ENCODE measurements at regions not wholly inside any gene's neighbourhood (a gene's known extent, or its start where the extent isn't known, plus 50 kb on each side); places are given as distances from the start of the nearest gene placed in this dataset.

DNA sequence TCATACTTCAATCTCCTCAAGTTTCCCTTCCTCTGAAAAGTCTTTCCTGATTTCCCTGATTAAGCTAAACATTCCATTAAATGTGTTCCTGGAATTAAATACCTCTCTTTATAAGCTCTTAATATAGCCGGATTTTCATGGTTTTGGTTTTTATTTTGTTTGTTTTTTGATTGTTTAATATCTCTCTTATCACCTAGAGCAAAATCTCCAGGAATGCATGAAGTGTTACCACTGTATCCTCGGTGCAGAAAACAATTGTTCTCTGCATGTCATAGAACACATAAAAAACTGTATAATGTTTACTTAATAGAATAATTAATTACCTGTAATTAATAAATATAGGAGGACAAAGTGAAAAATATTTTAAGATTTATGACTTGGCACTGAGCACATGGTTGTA, 86.2 kb downstream of the PCDH18 start:
- H3K4me1 ChIP-seq (ENCODE audit: low read length), result no peaks in the 10 kb centered on the region
- no peaks in the 10 kb centered on the region for H4K20me1 ChIP-seq (ENCODE audit: insufficient read depth, low read depth, low read length)
- no peaks in the 10 kb centered on the region for H3K27me3 ChIP-seq (ENCODE audit: low read length)
- no peak for DNase-seq
- H3K27ac ChIP-seq (ENCODE audit: low read length), result no peak overlapping the region
- no peak overlapping the region for H3K9ac ChIP-seq (ENCODE audit: low read length)
- no peak overlapping the region for H3K4me3 ChIP-seq (ENCODE audit: low read length)
- no peaks in the 10 kb centered on the region for H3K79me2 ChIP-seq (ENCODE audit: low read length)
- no peaks in the 10 kb centered on the region for H3K36me3 ChIP-seq (ENCODE audit: insufficient read depth, low read length)
- H3K9me3 ChIP-seq (ENCODE audit: low read length), result no peaks in the 10 kb centered on the region; the same call in 1 of the 2 replicates
- H3K4me2 ChIP-seq (ENCODE audit: low read depth, low read length, poor library complexity, severe bottlenecking), result no peak overlapping the region
- no peaks in the 10 kb centered on the region for H3K9me2 ChIP-seq (replicated peaks; ENCODE audit: insufficient read depth, low read length)
- no peak overlapping the region for H2AFZ ChIP-seq (ENCODE audit: low read length)

GRCh38 chr4:137443031-137443800, 89.1 kb downstream of the PCDH18 start:
- H3K4me1 ChIP-seq (ENCODE audit: low read length), result no peaks in the 10 kb centered on the region
- H3K27ac ChIP-seq (ENCODE audit: low read length), result no peak overlapping the region
- no peaks in the 10 kb centered on the region for H3K36me3 ChIP-seq (ENCODE audit: insufficient read depth, low read length)
- no peaks in the 10 kb centered on the region; the same call in none of the 2 replicates for H3K9me3 ChIP-seq (ENCODE audit: low read length)
- H3K27me3 ChIP-seq (ENCODE audit: low read length), result no peaks in the 10 kb centered on the region
- H3K79me2 ChIP-seq (ENCODE audit: low read length), result no peaks in the 10 kb centered on the region
- H3K4me2 ChIP-seq (ENCODE audit: low read depth, low read length, poor library complexity, severe bottlenecking), result no peak overlapping the region
- H3K9ac ChIP-seq (ENCODE audit: low read length), result no peak overlapping the region
- DNase-seq, result no peak
- H3K9me2 ChIP-seq (replicated peaks; ENCODE audit: insufficient read depth, low read length), result no peaks in the 10 kb centered on the region
- H2AFZ ChIP-seq (ENCODE audit: low read length), result no peak overlapping the region
- H3K4me3 ChIP-seq (ENCODE audit: low read length), result no peak overlapping the region
- H4K20me1 ChIP-seq (ENCODE audit: insufficient read depth, low read depth, low read length), result no peaks in the 10 kb centered on the region

DNA sequence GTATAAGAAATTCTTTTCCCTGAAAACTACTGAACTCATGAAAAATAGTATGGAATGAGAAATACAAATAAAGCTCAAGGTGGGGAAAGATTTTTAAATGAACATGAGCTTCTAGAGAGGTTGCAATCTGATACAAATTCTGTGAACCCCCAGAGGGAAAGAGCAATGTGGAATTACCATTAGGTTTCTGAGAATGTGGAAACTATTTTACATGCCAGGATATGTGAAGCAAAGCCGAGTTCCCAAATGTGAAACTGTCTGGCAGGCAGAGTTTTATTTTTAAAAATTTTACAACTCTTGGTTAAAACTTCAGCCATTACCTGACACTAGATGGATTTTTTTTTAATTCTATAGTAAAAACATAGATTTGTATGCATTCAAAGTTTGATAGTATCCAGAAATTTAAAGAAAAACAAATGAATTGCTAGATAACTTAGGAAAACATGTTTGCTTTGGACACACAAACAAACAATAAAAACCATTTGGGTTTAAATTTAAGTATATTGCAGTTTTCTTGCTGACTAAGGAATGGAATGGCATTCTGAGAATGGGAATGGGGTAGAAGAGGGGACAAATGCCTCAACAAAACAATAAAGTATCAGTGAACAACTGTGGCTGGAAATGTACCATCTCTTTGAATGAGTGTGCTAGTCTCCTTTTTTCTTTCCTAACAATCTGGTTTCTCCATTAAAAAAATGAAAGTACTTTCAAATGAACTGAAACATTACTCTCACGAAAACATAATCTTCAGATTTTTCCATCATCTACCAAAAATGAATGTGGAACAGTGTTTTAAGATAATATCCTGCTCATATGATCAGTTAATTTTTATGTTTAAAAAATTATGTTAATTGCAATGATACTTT, 99.6 kb downstream of the PCDH18 start:
- H2AFZ ChIP-seq (ENCODE audit: low read length), result no peak overlapping the region
- H4K20me1 ChIP-seq (ENCODE audit: insufficient read depth, low read depth, low read length), result no peaks in the 10 kb centered on the region
- H3K9me2 ChIP-seq (replicated peaks; ENCODE audit: insufficient read depth, low read length), result 0 out of 2 replicates have a peak, but pooled peaks cover 3% of the 10 kb centered on the region
- H3K4me3 ChIP-seq (ENCODE audit: low read length), result no peak overlapping the region
- H3K9ac ChIP-seq (ENCODE audit: low read length), result no peak overlapping the region
- no peaks in the 10 kb centered on the region for H3K27me3 ChIP-seq (ENCODE audit: low read length)
- H3K9me3 ChIP-seq (ENCODE audit: low read length), result peaks cover 5% of the 10 kb centered on the region; the same call in 1 of the 2 replicates
- no peak overlapping the region for H3K27ac ChIP-seq (ENCODE audit: low read length)
- H3K4me1 ChIP-seq (ENCODE audit: low read length), result no peaks in the 10 kb centered on the region
- no peaks in the 10 kb centered on the region for H3K79me2 ChIP-seq (ENCODE audit: low read length)
- H3K4me2 ChIP-seq (ENCODE audit: low read depth, low read length, poor library complexity, severe bottlenecking), result no peak overlapping the region
- no peak for DNase-seq
- H3K36me3 ChIP-seq (ENCODE audit: insufficient read depth, low read length), result no peaks in the 10 kb centered on the region

- H3K79me2 ChIP-seq (ENCODE audit: low read length), result no peaks in the 10 kb centered on the region
- H3K4me1 ChIP-seq (ENCODE audit: low read length), result no peaks in the 10 kb centered on the region
- H3K9me2 ChIP-seq (replicated peaks; ENCODE audit: insufficient read depth, low read length), result 0 out of 2 replicates have a peak, but pooled peaks cover 6% of the 10 kb centered on the region
- no peak overlapping the region for H3K9ac ChIP-seq (ENCODE audit: low read length)
- no peaks in the 10 kb centered on the region for H3K9me3 ChIP-seq (ENCODE audit: low read length)
- H2AFZ ChIP-seq (ENCODE audit: low read length), result no peak overlapping the region
- H3K4me2 ChIP-seq (ENCODE audit: low read depth, low read length, poor library complexity, severe bottlenecking), result no peak overlapping the region
- H3K4me3 ChIP-seq (ENCODE audit: low read length), result no peak overlapping the region
- H4K20me1 ChIP-seq (ENCODE audit: insufficient read depth, low read depth, low read length), result no peaks in the 10 kb centered on the region
- H3K27ac ChIP-seq (ENCODE audit: low read length), result no peak overlapping the region
- no peak for DNase-seq
- H3K36me3 ChIP-seq (ENCODE audit: insufficient read depth, low read length), result no peaks in the 10 kb centered on the region
- no peaks in the 10 kb centered on the region for H3K27me3 ChIP-seq (ENCODE audit: low read length)
Observed at GRCh38 chr4:137430171-137430570, 102.1 kb downstream of the PCDH18 start.

DNA sequence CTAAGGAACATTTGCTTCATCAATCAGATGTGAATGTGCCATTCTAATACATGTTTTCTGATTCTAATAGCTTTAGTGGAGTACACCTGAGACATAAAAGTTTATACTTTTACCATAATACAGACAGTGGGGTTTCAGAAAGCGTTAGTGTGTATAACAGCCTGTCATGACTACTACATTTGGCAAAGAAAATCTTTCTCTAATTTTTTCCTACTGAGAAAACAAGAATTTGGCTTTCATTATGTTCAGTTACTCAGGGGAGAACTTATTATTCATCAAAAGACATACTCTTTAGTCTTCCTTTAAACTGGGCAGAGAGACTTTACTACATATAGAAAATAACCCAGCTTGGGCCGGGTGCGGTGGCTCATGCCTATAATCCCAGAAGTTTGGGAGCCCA, 104.9 kb downstream of the PCDH18 start:
- Histone ChIP-seq H3K27me3 (ENCODE audit: low read length) (no peaks in the 10 kb centered on the region), H3K4me1 (ENCODE audit: low read length) (no peaks in the 10 kb centered on the region), H3K79me2 (ENCODE audit: low read length) (no peaks in the 10 kb centered on the region), H3K4me3 (ENCODE audit: low read length) (no peak overlapping the region), H3K4me2 (ENCODE audit: low read depth, low read length, poor library complexity, severe bottlenecking) (no peak overlapping the region), H3K9me3 (ENCODE audit: low read length) (no peaks in the 10 kb centered on the region), H2AFZ (ENCODE audit: low read length) (no peak overlapping the region), H3K9ac (ENCODE audit: low read length) (no peak overlapping the region), H3K27ac (ENCODE audit: low read length) (no peak overlapping the region), H3K9me2 (replicated peaks; ENCODE audit: insufficient read depth, low read length) (0 out of 2 replicates have a peak, but pooled peaks cover 6% of the 10 kb centered on the region), H4K20me1 (ENCODE audit: insufficient read depth, low read depth, low read length) (no peaks in the 10 kb centered on the region), H3K36me3 (ENCODE audit: insufficient read depth, low read length) (no peaks in the 10 kb centered on the region)
- no peak for DNase-seq

GRCh38 chr4:137425281-137425680, 107.0 kb downstream of the PCDH18 start:
- H3K4me1 ChIP-seq (ENCODE audit: low read length), result no peaks in the 10 kb centered on the region
- no peak overlapping the region for H3K4me2 ChIP-seq (ENCODE audit: low read depth, low read length, poor library complexity, severe bottlenecking)
- H3K9ac ChIP-seq (ENCODE audit: low read length), result no peak overlapping the region
- H3K9me3 ChIP-seq (ENCODE audit: low read length), result no peaks in the 10 kb centered on the region; the same call in 1 of the 2 replicates
- no peaks in the 10 kb centered on the region for H3K27me3 ChIP-seq (ENCODE audit: low read length)
- no peaks in the 10 kb centered on the region for H3K79me2 ChIP-seq (ENCODE audit: low read length)
- H3K36me3 ChIP-seq (ENCODE audit: insufficient read depth, low read length), result no peaks in the 10 kb centered on the region
- 0 out of 2 replicates have a peak, but pooled peaks cover 6% of the 10 kb centered on the region for H3K9me2 ChIP-seq (replicated peaks; ENCODE audit: insufficient read depth, low read length)
- H2AFZ ChIP-seq (ENCODE audit: low read length), result no peak overlapping the region
- no peak overlapping the region for H3K27ac ChIP-seq (ENCODE audit: low read length)
- no peak overlapping the region for H3K4me3 ChIP-seq (ENCODE audit: low read length)
- no peaks in the 10 kb centered on the region for H4K20me1 ChIP-seq (ENCODE audit: insufficient read depth, low read depth, low read length)
- DNase-seq, result no peak

DNA sequence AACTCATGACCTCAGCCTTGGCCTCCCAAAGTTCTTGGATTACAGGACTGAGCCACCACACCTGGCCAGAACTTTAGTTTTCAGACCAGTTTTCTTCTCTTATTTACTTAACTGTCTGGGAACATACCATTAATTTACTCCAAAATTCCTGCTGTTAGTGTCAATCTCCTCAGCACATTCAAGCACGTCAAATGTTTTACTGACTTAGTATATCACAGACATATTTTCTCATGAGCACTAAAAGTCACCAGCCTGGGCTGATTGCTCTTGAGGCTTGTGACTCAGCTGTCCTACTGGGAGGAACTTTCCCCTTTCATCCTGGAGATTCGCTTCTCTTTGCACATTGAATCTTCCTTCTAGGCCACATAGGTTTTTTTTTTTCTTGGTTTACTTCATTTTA, 109.6 kb downstream of the PCDH18 start:
- no peaks in the 10 kb centered on the region; the same call in 1 of the 2 replicates for H3K9me3 ChIP-seq (ENCODE audit: low read length)
- H3K4me3 ChIP-seq (ENCODE audit: low read length), result no peak overlapping the region
- no peaks in the 10 kb centered on the region for H4K20me1 ChIP-seq (ENCODE audit: insufficient read depth, low read depth, low read length)
- H3K9me2 ChIP-seq (replicated peaks; ENCODE audit: insufficient read depth, low read length), result 0 out of 2 replicates have a peak, but pooled peaks cover 3% of the 10 kb centered on the region
- no peak overlapping the region for H3K4me2 ChIP-seq (ENCODE audit: low read depth, low read length, poor library complexity, severe bottlenecking)
- no peak overlapping the region for H2AFZ ChIP-seq (ENCODE audit: low read length)
- no peaks in the 10 kb centered on the region for H3K27me3 ChIP-seq (ENCODE audit: low read length)
- no peaks in the 10 kb centered on the region for H3K79me2 ChIP-seq (ENCODE audit: low read length)
- H3K27ac ChIP-seq (ENCODE audit: low read length), result no peak overlapping the region
- no peak overlapping the region for H3K9ac ChIP-seq (ENCODE audit: low read length)
- H3K36me3 ChIP-seq (ENCODE audit: insufficient read depth, low read length), result no peaks in the 10 kb centered on the region
- no peak for DNase-seq
- H3K4me1 ChIP-seq (ENCODE audit: low read length), result no peaks in the 10 kb centered on the region

DNA sequence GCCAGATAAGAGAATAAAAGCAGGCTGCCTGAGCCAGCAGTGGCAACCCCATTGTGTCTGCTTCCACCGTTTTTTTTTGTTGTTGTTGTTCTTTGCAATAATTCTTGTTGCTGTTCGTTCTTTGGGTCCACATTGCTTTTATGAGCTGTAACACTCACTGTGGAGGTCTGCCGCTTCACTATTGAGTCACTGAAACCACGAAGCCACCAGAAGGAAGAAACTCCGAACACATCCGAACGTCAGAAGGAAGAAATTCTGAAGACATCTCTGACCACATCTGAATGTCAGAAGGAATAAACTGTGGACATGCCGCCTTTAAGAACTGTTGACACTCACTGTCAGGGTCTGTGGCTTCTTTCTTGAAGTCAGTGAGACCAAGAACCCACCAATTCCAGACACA, 110.5 kb downstream of the PCDH18 start:
- Histone ChIP-seq H3K36me3 (ENCODE audit: insufficient read depth, low read length) (no peaks in the 10 kb centered on the region), H3K27ac (ENCODE audit: low read length) (no peak overlapping the region), H3K9ac (ENCODE audit: low read length) (no peak overlapping the region), H3K79me2 (ENCODE audit: low read length) (no peaks in the 10 kb centered on the region), H4K20me1 (ENCODE audit: insufficient read depth, low read depth, low read length) (no peaks in the 10 kb centered on the region), H3K4me1 (ENCODE audit: low read length) (no peaks in the 10 kb centered on the region), H3K27me3 (ENCODE audit: low read length) (no peaks in the 10 kb centered on the region), H3K4me3 (ENCODE audit: low read length) (no peak overlapping the region), H3K9me2 (replicated peaks; ENCODE audit: insufficient read depth, low read length) (no peaks in the 10 kb centered on the region), H3K4me2 (ENCODE audit: low read depth, low read length, poor library complexity, severe bottlenecking) (no peak overlapping the region), H3K9me3 (ENCODE audit: low read length) (no peaks in the 10 kb centered on the region; the same call in 1 of the 2 replicates), H2AFZ (ENCODE audit: low read length) (no peak overlapping the region)
- DNase-seq, result no peak
